ENCODE measurements at regions not wholly inside any gene's neighbourhood (a gene's known extent, or its start where the extent isn't known, plus 50 kb on each side); places are given as distances from the start of the nearest gene placed in this dataset.
"Not testable (repeated sequence)": the region's sequence is repeated elsewhere in the genome, so short reads cannot be mapped to it uniquely, and the experiment has no call there.

GRCh38 chr16:85203462-85203813 lies 91.2 kb upstream of the CIBAR2 start:
- no peak for ATAC-seq

- ATAC-seq: no peak
Observed at GRCh38 chr16:85204242-85205010, 92.2 kb upstream of the CIBAR2 start.

- ATAC-seq: not testable (repeated sequence)
Observed at GRCh38 chr16:85205257-85205656, 93.0 kb upstream of the CIBAR2 start.

- ATAC-seq: no peak
Observed at GRCh38 chr16:85205747-85206471, 93.6 kb upstream of the CIBAR2 start.

GRCh38 chr16:85206472-85207356 lies 94.4 kb upstream of the CIBAR2 start:
- ATAC-seq: no peak

GRCh38 chr16:85207357-85207921 lies 95.2 kb upstream of the CIBAR2 start:
- no peak for ATAC-seq

- no peak for ATAC-seq
Observed at GRCh38 chr16:85208181-85208580, 95.9 kb upstream of the CIBAR2 start.

GRCh38 chr16:85208643-85209520 lies 96.6 kb upstream of the CIBAR2 start:
- no peak for ATAC-seq

GRCh38 chr16:85209526-85210121 lies 97.4 kb upstream of the CIBAR2 start:
- ATAC-seq: no peak

GRCh38 chr16:85210423-85211169 lies 98.3 kb upstream of the CIBAR2 start:
- ATAC-seq: no peak

- ATAC-seq: no peak
Observed at GRCh38 chr16:85211271-85211801, 99.1 kb upstream of the CIBAR2 start.

GRCh38 chr16:85213926-85214675 lies 101.8 kb upstream of the CIBAR2 start:
- no peak for ATAC-seq

- ATAC-seq: no peak
Observed at GRCh38 chr16:85215478-85216118, 103.3 kb upstream of the CIBAR2 start.

GRCh38 chr16:85216522-85217375 lies 104.5 kb upstream of the CIBAR2 start:
- ATAC-seq: no peak

GRCh38 chr16:85220125-85220839 lies 108.0 kb upstream of the CIBAR2 start:
- no peak for ATAC-seq

- ATAC-seq: no peak
Observed at GRCh38 chr16:85220964-85221731, 108.9 kb upstream of the CIBAR2 start.

GRCh38 chr16:85221771-85222154 lies 109.5 kb upstream of the CIBAR2 start:
- no peak for ATAC-seq

All from activated CD4-positive, CD25-positive, alpha-beta regulatory T cell treated with anti-CD3 and anti-CD28 coated beads, Interleukin-2, amount 50 U/mL, for 24 hours (primary cell).